Aorta (tissue), 5 donors: ENCODE measurements at regions not wholly inside any gene's neighbourhood (a gene's known extent, or its start where the extent isn't known, plus 50 kb on each side); places are given as distances from the start of the nearest gene placed in this dataset.

ENCODE experiments used
- ATAC-seq: fragments of 200-7000 bp; cut with Tn5 transposase; one replicate; pipeline ENCODE4 v1.9.1; 2022; ENCODE audit warnings: moderate library complexity; ENCODE audit not compliant: low FRiP score
- DNase-seq, 2 donors: peaks; one replicate each; pipeline ENCODE4 v3.0.0-alpha.2; 2020
- H3K27ac ChIP-seq, 2 donors: one replicate each; pipeline ENCODE4 v1.5.1; 2013; ENCODE audit warnings: low read length in 2 of 2, mild to moderate bottlenecking in 2 of 2, moderate library complexity in 2 of 2, control low read depth in 1 of 2, inconsistent platforms in 1 of 2, low read depth in 1 of 2
- H3K27me3 ChIP-seq, 2 donors: one replicate each; pipeline ENCODE4 v1.6.1; 2013; ENCODE audit warnings: control low read depth in 1 of 2, low read length in 1 of 2, mild to moderate bottlenecking in 1 of 2, moderate library complexity in 1 of 2; ENCODE audit not compliant: insufficient read depth in 2 of 2, control insufficient read depth in 1 of 2
- H3K36me3 ChIP-seq, 2 donors: one replicate each; pipeline ENCODE4 v1.6.1; 2013; ENCODE audit warnings: control low read depth in 1 of 2, low read length in 1 of 2, mild to moderate bottlenecking in 1 of 2; ENCODE audit not compliant: insufficient read depth in 2 of 2, control insufficient read depth in 1 of 2
- H3K4me1 ChIP-seq, 2 donors: one replicate each; pipeline ENCODE4 v1.6.1; 2013; ENCODE audit warnings: low read length in 2 of 2, control low read depth in 1 of 2, mild to moderate bottlenecking in 1 of 2, moderate library complexity in 1 of 2; ENCODE audit not compliant: insufficient read depth in 2 of 2, control insufficient read depth in 1 of 2
- H3K4me3 ChIP-seq, 2 donors: one replicate each; pipeline ENCODE4 v1.5.1; 2013; ENCODE audit warnings: low read length in 2 of 2, control low read depth in 1 of 2, mild to moderate bottlenecking in 1 of 2
- H3K9me3 ChIP-seq: one replicate; pipeline ENCODE4 v1.6.1; 2013; ENCODE audit warnings: mild to moderate bottlenecking, low read length; ENCODE audit not compliant: control insufficient read depth
- WGBS, 2 donors: extraction: QIAGEN DNeasy Blood & Tissue Kit; methylation state at CpG; one replicate each; pipeline ENCODE4 v1.1.7; 2013; 5-methylcytosine and 5-hydroxymethylcytosine counted together
- intact Hi-C, 2 donors: fragments of 100-400 bp; cut with DNase I; formaldehyde crosslinking; loops; one replicate each; pipeline versions ENCODE4 v1.14.2 to v1.15.0; 2022
- donor health status: healthy with polysubstance abuse.
- donor health status: Bipolar disorder and iron deficiency.
- donor health status: DM: no; HTN: no; CAD: no.
- donor health status: DM: no; HTN: no; CAD: no.
- donor health status: DM: yes; HTN: yes; CAD: no.

DNA sequence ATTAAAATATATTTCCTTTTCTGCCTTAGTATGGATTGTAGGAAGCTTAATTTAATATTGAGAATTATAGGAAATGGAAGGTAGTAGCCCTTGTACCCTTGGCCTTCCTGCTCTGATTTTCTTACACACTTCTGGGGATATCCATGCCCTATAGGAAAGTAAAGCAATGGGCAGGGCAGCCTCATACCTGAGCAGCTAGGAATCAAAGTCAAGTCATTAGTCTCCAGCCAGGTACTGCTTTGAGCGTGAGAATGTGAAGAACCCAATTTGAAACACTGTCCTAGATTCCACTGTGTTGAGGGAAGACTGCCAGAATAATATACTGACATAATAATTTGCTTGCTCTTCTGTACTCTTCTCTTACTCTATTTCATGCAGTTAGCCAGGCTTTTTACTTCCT lies 51.0 kb upstream of the L3MBTL3 start:
- no peaks in the 10 kb centered on the region for H3K27me3 ChIP-seq
- H3K4me3 ChIP-seq: no peak overlapping the region
- H3K4me1 ChIP-seq: no peaks in the 10 kb centered on the region
- H3K9me3 ChIP-seq: peaks cover 2% of the 10 kb centered on the region
- no peak overlapping the region for H3K27ac ChIP-seq
- no peak for DNase-seq
- intact Hi-C loops: no loop called here
- H3K36me3 ChIP-seq: no peaks in the 10 kb centered on the region
- WGBS, 2 donors: 81 to 90% methylated on average over 1 of the region's 1 CpG
- ATAC-seq: no peak

DNA sequence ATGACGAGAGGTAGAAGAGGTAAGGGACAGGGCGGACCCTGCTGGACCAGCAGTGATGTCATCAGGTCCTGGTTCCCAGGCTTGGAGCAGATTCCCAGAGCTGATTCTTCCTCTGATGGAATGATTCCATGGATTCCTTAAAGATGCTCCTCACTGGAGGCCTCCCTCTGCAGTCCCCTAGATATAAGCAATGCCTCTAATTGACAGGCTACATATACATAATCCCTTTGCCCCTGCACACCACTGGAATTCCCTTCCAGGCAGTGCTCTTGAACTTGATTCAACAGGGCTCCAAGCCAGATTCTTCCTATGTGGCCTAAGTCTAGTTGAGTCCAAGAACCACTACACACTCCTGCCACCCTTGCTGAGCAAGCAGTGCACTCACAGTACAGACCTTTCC lies 52.3 kb upstream of the L3MBTL3 start:
- Histone ChIP-seq H3K27me3 (no peaks in the 10 kb centered on the region), H3K4me1 (no peaks in the 10 kb centered on the region), H3K4me3 (no peak overlapping the region), H3K36me3 (no peaks in the 10 kb centered on the region), H3K27ac (no peak overlapping the region), H3K9me3 (peaks cover 2% of the 10 kb centered on the region)
- ATAC-seq: peak; percentile 7
- intact Hi-C loops: no loop called here
- no peak for DNase-seq
- WGBS, 2 donors: 91 to 93% methylated on average over 2 of the region's 2 CpGs

DNA sequence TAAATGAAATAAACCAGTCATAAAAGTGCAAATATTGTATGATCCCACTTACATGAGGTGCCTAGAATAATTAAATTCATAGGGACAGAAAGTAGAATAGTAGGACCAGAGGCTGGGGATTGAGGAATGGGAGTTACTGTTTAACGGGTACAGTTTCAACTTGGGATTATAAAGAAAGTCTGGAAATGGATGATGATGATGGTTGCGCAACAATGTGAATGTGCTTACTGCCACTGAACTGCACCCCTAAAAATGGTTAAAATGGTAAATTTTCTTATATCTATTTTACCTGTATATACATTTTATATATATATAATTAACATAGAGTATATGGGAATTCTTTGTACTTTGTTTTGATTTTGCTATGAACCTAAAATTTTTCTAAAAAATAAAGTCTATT lies 53.3 kb upstream of the L3MBTL3 start:
- H3K27ac ChIP-seq: no peak overlapping the region
- intact Hi-C loops: no loop called here
- no peaks in the 10 kb centered on the region for H3K36me3 ChIP-seq
- ATAC-seq: no peak
- no peak overlapping the region for H3K4me3 ChIP-seq
- H3K4me1 ChIP-seq: no peaks in the 10 kb centered on the region
- peaks cover 2% of the 10 kb centered on the region for H3K9me3 ChIP-seq
- DNase-seq: no peak
- no peaks in the 10 kb centered on the region for H3K27me3 ChIP-seq
- WGBS, 2 donors: 98% methylated on average over 2 of the region's 2 CpGs

DNA sequence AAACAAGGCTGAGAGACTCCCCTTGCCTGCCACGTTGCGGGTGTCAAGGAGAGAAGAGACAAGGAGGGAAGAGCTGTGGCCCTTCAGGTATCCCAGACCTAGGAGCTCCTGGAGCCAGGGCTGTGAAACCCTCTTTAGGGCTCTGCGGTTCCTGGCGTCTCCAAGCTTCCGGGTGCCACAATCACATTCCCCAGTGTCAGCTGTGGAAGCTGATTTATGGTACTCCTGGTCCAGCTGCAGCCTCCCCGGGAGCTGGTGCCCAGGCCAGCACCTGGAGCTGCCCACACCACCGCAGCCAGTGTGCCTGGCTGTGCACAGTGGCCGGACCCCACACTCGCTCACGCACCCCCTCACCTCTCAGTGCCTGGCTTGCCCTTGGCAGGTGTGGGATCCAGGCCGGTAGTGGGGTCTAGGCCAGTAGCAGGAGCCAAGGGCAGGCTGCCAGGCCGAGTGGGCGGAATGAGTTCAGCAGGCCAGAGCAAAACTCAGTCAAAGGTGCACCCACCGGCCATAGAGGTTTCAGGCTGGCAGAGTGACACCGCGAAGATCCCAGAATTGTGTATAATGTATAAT lies 58.9 kb upstream of the L3MBTL3 start:
- Histone ChIP-seq H3K4me3 (no peak overlapping the region), H3K27me3 (no peaks in the 10 kb centered on the region), H3K36me3 (no peaks in the 10 kb centered on the region), H3K9me3 (peaks cover 2% of the 10 kb centered on the region), H3K4me1 (no peaks in the 10 kb centered on the region), H3K27ac (no peak overlapping the region)
- ATAC-seq (no peak), DNase-seq (no peak)
- WGBS, 2 donors: 72 to 75% methylated on average over 16 of the region's 16 CpGs
- intact Hi-C loops: no loop called here

DNA sequence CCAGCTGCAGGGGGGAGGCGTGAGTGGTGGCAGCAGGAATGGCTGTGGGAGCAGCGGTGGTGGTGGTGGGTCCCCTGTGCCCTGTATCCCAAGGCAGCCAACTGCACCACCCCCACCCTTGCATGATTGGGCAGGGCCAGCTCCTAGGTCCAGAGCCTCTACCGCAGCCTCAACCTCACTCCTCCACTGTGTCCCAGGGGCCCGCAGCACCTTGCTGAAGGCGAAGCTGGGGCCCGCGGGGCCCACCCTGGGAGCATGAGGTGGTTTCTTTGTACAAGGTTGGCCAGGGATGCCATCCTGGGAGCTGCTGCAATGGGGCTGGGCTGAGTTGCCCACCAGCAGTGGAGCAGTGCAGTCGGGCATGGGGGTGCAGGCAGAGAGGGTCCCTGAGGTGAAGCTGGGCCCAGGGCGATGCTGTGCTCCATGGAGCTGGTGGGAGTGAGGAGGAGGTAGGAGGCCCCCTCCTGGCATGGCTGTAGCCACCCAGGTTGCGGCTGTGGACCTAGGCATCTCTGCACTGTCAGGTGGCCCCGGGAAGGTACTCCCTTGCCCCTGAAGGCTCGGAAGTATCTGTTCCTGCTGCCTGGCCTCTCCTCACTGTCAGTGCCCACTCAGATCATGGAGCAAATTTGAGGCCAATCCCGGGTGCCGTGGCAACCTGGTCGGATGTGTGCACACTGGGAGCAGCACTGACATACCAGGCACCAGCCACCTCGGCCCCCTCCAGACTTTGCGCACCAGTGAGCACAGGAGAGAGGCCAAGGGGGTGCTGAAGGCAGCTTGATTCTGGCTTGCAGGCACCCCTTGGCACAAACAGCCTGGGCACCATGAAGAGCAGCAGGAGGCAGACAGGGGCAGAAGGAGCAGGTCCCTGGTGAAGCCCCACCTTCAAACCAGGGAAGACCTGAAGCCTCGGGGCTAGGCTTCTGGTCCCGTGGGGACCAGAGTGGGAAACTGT lies 60.2 kb upstream of the L3MBTL3 start:
- Histone ChIP-seq H3K27ac (no peak overlapping the region), H3K27me3 (no peaks in the 10 kb centered on the region), H3K9me3 (no peaks in the 10 kb centered on the region), H3K36me3 (no peaks in the 10 kb centered on the region), H3K4me3 (no peak overlapping the region), H3K4me1 (no peaks in the 10 kb centered on the region)
- WGBS, 2 donors: 91 to 95% methylated on average over 19 of the region's 19 CpGs
- intact Hi-C loops: no loop called here
- no peak for DNase-seq
- peak; percentile 34 for ATAC-seq

DNA sequence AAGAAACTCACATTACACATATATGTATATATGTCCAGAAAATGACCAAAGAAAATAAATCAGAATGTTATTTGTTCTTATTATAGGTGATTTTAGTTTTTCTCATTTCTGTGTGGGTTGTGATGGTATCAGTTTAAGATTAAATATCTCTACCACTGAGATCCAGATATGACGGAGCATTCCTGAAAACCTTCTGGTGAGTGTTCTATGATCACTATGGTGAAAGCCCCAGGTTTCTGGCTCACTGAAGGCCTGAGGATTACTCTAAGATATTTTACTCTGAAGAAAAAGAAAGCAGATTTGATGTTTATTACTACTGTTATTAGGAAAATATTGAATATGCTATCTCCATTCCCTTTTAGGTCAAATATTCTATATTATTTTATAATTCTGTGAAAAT lies 62.8 kb upstream of the L3MBTL3 start:
- H3K27ac ChIP-seq: no peak overlapping the region
- H3K9me3 ChIP-seq: no peaks in the 10 kb centered on the region
- DNase-seq (no peak), ATAC-seq (no peak)
- H3K4me1 ChIP-seq: no peaks in the 10 kb centered on the region
- no peaks in the 10 kb centered on the region for H3K27me3 ChIP-seq
- intact Hi-C loops: no loop called here
- H3K4me3 ChIP-seq: no peak overlapping the region
- WGBS, 2 donors: 95 to 99% methylated on average over 1 of the region's 1 CpG
- H3K36me3 ChIP-seq: no peaks in the 10 kb centered on the region

DNA sequence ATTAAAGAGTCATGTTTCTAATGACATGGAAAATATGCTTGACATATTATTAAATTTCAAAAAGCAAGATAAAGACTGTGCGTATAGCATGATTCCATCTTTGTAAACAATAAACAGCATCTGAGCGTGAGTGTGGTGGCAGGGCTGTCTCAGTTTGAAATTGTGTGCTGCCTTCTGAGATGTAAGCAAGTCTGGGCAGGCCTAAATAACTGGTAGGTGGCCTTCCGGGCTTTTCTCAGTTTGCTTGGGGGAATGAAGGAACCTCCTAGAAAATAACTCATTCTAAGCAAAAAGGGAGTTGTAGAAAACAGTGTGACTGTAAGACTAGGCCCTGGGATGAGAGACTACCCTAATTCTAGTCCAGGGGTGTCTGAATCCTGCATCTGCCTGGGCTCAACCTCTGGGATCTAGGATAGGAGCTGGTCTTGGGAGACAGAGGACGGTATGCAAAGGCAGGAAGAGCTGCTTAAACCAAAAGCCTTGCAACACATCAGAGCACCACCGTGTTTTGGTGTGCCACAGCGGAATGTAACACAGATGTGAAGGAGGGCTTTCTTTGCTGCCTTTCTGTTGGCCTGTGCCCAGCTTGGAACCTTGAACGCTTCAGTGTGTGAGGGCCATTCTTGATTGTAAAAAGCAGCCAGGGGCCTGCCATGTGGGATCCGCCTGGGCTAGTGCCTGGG lies 63.5 kb upstream of the L3MBTL3 start:
- H3K4me3 ChIP-seq: no peak overlapping the region
- DNase-seq (no peak), ATAC-seq (no peak)
- intact Hi-C loops: no loop called here
- H3K4me1 ChIP-seq: no peaks in the 10 kb centered on the region
- WGBS, 2 donors: 74 to 79% methylated on average over 8 of the region's 8 CpGs
- H3K27me3 ChIP-seq: no peaks in the 10 kb centered on the region
- H3K9me3 ChIP-seq: no peaks in the 10 kb centered on the region
- H3K36me3 ChIP-seq: no peaks in the 10 kb centered on the region
- no peak overlapping the region for H3K27ac ChIP-seq

DNA sequence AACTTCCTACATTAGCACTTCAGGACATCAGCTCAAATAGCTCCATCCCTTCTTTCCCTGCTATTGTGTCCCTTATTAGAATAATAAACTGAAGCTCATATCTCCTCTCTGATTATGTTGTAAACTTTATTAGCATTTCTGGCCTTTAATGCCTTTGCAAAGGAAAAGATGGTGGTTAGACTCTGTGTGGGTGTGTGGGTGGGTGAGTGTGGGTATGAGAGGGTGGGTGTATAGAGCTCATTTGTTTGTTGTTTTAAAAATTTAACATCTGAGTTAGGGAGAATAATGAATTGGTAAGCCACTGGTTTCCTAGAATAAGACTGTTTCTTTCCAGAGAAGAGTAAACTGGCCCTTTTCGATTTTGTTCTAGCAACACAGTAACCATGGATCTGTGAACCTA lies 70.6 kb upstream of the L3MBTL3 start:
- H3K4me1 ChIP-seq: no peaks in the 10 kb centered on the region
- H3K36me3 ChIP-seq: no peaks in the 10 kb centered on the region
- H3K27ac ChIP-seq: no peak overlapping the region
- intact Hi-C loops: no loop called here
- WGBS, 2 donors: 84 to 88% methylated on average over 1 of the region's 1 CpG
- no peaks in the 10 kb centered on the region for H3K27me3 ChIP-seq
- no peak overlapping the region for H3K4me3 ChIP-seq
- DNase-seq (no peak), ATAC-seq (no peak)
- H3K9me3 ChIP-seq: peaks cover 2% of the 10 kb centered on the region
